Hepatic stellate cell (primary cell): ENCODE measurements at regions not wholly inside any gene's neighbourhood (a gene's known extent, or its start where the extent isn't known, plus 50 kb on each side); places are given as distances from the start of the nearest gene placed in this dataset.

Source experiments
- DNase-seq: peaks from one replicate; pipeline ENCODE4 v3.0.0; 2011; ENCODE audit warnings: low spot score

GRCh38 chr6:15872241-15873103 is 209.6 kb upstream of the DTNBP1 start:
- no peak for DNase-seq

GRCh38 chr6:15871276-15871675 is 208.4 kb upstream of the DTNBP1 start:
- DNase-seq, result no peak

GRCh38 chr6:15870333-15871043 is 207.7 kb upstream of the DTNBP1 start:
- DNase-seq, result no peak

DNA sequence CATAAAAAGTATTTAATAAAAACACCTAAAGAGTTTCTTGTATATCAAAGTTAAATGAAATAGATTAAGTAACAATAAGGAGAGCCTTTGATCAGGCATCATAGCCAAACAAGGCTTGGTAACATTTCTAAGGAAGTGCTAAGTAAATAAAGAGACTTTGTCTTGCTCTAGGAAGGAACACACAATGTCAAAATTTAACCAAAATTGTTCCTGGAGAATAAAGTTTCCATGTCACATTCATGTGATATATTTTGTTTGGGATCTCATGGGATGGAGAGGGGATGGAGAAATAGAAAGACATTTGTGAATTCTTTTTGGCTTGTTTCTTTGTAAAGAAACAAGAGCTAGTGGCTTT is 201.9 kb upstream of the DTNBP1 start:
- DNase-seq, result no peak

GRCh38 chr6:15864038-15864707 is 201.3 kb upstream of the DTNBP1 start:
- DNase-seq, result no peak

DNA sequence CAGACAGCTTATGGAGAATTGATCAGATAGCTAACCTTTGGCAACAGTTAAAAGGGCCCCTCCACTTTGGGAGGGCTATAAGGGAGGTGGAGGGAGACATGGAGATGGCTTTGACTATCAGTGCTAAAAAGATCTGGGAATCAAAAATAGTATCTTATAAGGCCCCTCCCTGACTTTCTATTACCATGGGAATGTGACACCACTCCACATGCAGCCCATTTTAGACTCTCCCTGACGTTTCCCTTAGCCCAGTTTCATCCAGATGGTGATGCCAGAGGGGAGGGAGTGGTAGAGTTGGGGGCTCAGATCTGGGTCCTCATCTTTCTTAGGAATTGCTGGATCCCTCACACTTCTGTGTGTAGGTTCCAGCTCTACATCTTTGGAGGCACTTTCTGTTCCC is 200.0 kb upstream of the DTNBP1 start:
- no peak for DNase-seq

- DNase-seq, result no peak
These were observed 198.7 kb upstream of the DTNBP1 start for GRCh38 chr6:15861486-15861885.

DNA sequence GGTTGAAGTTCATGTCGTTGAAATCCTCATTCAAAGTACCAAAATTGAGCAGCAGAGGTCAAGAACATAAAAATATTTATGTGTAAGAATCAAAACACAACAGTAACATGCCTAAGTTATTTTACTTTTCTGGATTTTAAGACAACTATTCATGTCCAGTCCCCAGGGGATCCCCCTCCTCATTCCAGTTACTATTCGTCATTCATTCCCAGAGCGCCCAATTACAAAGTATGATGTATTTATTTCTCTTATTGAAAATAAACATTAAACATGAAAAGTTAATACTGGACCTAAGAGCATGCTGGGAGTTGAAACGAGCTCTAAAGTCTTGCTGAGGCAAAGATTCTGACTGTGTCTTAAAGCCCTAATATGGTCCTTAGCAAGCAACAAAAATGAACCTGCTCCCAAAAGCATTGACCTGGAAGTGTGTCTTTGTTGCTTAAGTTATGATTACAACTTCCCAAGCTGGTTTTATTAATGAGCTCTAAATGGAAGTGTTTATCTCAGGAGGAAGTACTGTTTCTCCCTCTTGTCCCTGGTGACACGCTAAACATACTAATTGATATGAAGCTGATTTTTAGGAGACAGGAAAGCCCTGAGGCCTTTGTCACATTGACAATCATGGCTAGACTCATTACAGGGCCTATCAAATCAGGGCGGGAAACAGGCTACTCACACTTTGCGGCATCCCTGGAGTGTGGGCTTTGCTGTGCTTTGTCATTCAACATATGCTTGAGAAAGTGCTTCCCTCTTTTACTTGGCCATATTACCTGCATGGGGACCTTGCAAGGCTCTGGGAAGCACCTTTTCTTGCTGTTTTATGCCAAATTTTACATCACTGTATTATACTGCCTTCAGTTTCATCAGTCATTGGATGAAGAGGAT is 192.2 kb upstream of the DTNBP1 start:
- no peak for DNase-seq

GRCh38 chr6:15854378-15854777 is 191.6 kb upstream of the DTNBP1 start:
- DNase-seq, result no peak

DNA sequence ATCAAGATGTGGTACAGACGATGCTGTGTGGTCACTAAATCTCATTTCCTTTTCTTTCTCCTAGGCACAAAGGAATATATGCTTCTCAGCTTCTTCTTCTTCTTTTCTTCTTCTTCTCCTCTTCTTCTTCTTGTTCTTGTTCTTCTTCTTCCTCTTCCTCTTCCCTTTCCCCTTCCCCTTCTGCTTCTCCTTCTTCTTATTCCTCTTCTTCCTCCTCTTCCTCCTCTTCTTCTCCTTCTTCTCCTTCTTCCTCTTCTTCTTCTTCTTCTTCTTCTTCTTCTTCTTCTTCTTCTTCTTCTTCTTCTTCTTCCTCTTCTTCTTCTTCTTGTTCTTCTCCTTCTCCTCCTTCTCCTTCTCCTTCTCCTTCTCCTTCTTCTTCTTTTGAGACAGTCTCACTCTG is 190.4 kb upstream of the DTNBP1 start:
- no peak for DNase-seq

DNA sequence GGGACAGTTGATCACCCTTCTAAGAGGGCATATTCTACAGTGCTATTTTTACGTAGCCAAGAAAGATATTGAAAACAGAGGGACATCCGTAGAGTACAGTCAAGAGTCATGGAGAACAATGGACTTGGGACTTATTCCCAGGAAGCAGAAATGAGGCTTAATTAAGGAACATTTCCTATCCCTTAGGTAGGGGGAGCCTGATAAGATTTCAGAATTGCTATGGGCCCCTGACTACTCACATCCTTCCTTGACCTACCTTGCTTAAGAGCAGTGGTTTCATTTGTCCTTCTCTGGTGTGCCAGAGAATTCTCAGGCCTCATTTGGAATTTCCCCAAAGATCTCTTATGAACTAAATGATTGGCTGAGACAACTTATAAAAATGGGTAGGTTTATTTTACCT is 189.5 kb upstream of the DTNBP1 start:
- DNase-seq, result no peak

GRCh38 chr6:15849395-15849794 is 186.6 kb upstream of the DTNBP1 start:
- DNase-seq, result no peak

GRCh38 chr6:15845492-15845891 is 182.7 kb upstream of the DTNBP1 start:
- no peak for DNase-seq

GRCh38 chr6:15843764-15844163 is 180.9 kb upstream of the DTNBP1 start:
- no peak for DNase-seq

DNA sequence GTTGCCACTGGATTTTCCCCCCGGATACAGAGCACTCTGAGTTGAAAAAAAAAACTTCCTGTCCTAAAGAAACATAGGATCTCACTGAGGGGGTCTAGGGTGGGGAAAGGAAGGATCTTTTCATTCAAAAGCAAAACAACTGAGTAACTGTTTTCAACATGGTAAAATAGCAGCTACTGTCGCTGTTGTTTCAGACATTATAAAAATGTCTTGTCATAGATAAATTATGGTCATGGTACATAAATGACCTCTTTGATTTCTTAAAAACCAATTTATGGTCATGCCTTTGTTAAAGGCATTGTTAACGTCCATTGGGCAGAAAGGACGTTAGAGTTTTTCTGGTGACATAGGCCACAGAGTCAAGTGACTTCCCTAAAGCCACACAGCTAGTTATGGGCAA is 180.4 kb upstream of the DTNBP1 start:
- no peak for DNase-seq

GRCh38 chr6:15842727-15843117 is 179.9 kb upstream of the DTNBP1 start:
- no peak for DNase-seq

DNA sequence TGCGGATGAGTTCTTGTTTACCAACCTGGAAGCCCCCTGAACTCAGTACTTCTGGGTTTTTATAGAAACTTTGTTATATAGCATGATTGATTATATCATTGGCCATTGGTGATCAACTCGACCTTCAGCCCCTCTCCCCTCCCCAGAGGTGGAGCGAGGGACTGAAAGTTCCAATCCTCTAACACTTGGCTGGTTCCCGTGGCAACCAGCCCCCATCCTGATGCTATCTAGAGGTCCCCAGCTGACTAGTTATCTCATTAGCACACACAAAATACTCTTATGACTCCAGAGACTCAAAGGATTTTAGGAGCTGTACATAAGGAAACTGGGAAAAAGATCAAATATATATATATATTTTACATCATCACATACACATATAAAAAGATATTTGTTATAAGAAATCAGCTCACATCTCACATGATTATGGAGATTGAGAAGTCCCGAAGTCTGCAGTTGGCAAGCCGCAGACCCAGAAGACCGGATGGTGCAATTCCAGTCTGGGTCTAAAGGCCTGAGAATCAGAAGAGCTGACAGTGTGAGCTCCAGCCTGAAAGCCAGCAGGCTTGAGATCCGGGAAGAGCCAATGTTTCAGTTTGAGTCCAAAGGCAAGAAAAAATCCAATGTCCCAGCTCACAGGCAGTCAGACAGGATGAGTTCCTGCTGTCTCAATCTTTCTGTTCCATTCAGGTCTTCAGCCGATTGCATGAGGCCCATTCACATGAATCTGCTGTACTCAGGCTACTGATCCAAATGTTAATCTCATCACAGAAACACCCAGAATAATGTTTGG is 179.3 kb upstream of the DTNBP1 start:
- no peak for DNase-seq

GRCh38 chr6:15839969-15840541 is 177.2 kb upstream of the DTNBP1 start:
- DNase-seq, result no peak

- no peak for DNase-seq
These were observed 174.4 kb upstream of the DTNBP1 start for GRCh38 chr6:15837205-15837604.

DNA sequence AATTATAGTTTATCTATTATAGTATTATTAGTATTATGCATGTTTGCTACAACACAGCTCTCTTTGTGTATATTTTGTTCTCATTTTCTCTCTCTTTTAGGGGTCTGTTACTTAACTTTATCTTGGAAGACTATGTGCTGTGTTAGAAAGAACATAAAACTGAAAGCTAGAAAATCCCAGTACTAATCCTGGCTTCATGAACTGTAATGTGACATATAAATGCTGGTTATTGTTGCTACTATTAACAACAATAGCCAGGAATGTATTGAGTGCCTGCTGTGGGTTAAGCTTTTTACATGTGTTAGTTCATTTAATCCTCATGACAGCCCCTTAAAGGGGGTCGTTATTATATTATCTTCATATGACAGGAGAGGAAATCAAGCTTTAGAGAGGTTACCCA is 170.0 kb upstream of the DTNBP1 start:
- no peak for DNase-seq

- DNase-seq, result no peak
These were observed 166.3 kb upstream of the DTNBP1 start for GRCh38 chr6:15829156-15829555.
